DMS153 (cell line): ENCODE measurements at regions not wholly inside any gene's neighbourhood (a gene's known extent, or its start where the extent isn't known, plus 50 kb on each side); places are given as distances from the start of the nearest gene placed in this dataset.

Experiments
- DNase-seq: peaks from one replicate; lab custom pipeline; 2025; lab: John Stamatoyannopoulos, UW

DNA sequence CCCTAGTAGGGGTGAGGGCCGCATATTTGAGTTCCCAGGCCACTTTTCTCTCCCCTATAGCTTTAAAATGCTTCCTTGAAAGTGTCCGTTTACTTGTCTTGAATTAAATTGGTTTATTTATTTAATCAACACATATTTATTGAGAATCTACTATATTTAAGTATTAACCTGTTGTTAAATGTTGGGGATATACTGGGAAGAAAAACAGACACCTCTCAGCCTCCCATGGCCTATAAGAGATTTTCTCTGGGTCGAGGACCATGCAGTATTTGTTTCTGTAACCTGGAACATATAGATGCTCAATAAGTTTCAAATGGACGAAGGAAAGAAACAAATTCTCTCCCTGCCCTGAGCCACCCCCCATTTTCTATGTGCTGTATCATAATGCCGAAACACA lies 98.6 kb downstream of the INSIG2 start:
- no peak for DNase-seq

DNA sequence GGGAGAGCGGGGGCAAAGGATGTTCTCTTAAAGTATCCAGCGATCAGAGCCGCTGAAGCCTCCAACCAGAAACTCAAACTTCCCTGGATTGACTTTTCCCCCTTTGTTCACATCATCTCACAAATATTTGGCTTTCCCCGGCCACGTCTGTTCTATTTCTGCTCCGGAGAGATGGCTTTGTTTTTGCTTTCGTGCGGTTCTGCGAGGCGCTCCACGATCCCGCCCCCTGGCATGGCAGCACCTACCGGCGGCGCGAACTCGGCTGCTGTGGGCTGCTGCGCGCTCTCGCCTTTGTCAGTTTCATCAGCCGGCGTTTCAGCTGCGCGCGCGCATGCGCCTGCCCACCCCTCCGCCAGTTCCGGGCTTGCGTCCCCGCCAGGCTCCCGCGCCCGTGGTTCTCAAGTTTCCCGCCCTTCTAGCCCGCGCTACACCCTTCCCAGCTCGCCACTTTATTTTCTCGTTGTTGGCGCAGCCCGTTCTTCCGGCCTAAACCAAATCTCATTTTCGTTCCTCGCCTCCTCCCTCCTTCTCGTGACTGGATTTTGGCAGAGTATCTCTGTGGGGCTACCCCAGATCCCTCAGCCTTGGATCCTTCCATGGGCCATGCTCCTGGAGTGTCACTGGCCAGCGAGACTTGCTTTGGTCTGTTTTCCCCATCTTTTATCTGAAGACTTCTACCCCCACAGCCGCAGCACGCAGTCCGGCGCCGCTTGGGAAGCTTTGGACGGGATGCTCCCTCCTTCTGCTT lies 98.0 kb downstream of the INSIG2 start:
- DNase-seq, result peak; percentile 86

DNA sequence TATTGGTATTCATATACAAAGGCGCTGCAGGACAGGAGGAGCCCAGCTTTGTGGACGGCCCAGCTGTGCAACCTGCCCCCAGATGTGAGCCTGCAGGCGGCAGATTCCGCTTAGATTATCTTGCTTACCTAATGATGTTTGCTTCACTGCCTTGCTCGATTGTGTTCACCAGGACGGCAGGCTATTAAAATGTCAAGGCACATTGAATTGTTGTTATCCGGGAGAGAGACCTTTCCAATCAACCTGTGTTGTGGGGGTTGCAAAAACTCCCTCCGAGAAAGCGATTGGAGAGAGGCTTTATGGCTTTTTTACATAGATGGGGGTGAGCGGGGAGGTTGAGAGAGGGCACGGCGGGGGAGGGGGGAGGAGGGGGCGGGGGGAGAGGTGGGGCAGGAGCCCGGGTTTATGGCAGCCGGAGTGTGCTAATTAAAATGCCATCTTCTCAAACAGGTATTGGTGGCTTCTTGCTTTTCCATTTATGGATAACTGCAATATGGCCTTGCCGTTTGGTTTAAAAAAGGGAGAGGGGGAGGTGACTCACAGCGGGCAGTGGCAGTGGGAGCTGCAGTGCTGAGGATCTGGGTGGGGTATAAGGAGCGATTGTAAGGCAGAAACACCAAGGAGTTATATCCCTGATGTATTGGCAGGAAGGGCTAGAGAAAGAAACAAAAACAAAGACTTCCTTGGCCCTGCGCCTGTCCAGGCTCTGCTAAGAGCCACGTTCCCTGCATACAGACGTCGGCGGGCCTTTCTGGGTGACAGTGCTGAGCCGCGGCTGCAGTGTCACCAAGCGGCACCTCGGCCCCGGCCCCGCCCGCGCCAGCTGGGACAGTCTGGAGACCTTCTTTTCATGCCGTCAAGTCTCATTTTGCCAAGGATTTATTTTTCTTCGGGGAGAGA lies 97.2 kb downstream of the INSIG2 start:
- peak; percentile 92 for DNase-seq

DNA sequence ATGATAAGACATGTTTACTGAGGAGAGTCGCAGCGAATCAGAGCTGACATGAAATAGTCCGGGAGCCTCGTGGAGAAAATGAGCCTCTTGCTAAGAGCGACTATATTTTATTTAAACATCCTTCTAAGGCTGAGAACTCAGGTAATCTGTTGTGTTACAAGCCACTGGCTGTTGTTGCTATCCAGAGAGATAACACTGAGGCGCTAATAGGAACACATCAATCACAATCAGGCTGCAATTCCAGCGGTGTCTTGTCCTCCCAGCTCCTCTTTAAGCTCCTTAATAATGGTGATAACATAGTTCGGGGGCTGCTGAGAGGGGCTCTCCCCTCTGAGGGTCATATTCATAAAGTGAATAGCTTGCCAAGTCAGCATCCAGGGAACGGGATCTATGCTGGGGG lies 95.1 kb downstream of the INSIG2 start:
- no peak for DNase-seq

DNA sequence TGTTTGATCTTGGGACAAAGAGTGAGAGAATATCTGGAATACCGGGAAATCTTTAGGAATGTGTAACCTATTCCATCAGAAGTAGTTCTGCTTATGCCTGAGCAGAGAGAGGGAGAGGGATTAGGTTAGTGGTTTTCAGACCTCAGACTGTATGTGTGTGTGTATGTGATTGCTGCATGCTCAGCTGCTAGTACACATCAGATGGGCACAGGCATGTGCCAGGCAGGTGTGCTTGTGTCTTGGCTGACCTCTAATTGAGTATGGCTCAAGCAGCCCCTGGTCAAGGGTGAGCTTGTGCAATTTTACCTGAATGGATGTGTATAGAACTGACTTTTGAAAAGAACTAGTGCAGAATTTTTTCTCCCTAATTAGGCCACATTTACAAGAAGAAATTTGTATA lies 91.2 kb downstream of the INSIG2 start:
- no peak for DNase-seq

DNA sequence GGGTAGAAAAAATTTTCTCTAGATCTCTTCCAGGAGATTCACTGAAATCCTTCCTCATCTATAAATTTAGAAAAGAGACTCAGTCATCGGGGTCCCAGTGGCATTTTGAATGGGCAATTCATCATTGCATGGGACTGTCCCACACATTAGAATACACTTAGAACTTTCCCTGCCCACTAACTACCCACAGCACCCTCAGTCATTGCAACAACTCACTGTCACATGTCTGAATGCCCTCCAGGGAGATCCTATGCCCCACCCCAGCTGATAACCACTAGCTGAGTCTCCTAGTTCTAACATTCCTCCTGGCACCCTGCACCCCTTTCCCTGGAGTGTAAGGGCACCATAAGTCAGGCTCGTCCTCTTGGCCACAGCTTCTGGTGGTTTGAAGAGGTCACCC lies 89.6 kb downstream of the INSIG2 start:
- DNase-seq, result no peak

DNA sequence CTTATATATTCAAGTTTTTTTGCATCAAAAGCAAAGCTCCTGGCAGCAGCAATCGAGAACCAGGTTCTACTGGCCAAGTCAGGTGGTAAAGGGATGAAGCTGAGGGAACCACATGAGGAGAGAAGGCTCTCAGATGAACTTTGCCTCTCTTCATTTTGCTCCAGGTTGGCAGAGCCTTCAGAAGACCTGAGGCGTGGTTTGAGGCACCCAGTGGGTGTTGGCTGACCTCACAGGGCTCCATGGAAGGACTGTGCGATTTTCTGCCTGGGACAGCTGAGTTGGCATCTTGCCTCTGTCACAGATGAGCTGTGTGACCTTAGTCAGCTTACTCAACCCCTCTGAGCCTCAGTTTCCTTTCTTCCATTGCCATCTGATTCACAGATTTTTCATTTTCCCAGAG lies 89.0 kb downstream of the INSIG2 start:
- DNase-seq, result no peak

DNA sequence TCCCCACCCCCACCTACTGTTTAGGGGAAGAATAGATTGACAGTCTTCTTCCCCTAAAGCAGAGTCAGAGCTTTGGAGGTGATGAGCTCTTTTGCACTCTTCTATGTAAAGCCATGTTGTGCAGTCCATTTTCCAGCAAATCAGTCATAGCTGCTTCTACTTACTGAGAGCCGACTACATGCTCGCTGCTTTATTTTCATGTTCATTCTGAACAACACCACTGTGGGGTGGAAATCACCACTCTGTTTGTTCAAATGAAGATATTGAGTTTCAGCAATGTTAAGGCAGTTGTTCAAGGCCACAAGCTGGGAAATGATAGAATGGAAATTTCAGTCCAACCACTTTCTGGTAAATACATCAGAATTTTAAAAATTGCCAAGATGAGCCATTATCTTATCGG lies 88.3 kb downstream of the INSIG2 start:
- no peak for DNase-seq

DNA sequence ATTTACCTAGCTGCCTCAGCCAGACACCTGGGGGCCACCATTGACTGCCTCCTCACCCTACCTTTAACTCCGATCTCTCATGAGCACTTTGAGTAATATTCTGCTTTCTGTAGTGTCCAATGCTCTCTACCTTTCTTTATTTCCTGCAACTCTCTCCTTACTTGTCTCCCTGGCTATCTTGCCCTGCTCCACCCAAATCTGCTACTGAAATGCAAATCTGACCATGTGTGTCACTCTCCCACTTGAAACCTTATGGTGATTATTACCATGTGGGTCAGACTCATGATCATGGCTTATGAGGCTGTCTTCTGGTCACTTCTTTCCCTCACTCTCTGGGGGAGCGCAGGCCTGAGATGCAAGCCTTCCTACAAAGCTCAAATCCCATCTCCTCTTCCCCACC lies 83.3 kb downstream of the INSIG2 start:
- DNase-seq, result no peak

DNA sequence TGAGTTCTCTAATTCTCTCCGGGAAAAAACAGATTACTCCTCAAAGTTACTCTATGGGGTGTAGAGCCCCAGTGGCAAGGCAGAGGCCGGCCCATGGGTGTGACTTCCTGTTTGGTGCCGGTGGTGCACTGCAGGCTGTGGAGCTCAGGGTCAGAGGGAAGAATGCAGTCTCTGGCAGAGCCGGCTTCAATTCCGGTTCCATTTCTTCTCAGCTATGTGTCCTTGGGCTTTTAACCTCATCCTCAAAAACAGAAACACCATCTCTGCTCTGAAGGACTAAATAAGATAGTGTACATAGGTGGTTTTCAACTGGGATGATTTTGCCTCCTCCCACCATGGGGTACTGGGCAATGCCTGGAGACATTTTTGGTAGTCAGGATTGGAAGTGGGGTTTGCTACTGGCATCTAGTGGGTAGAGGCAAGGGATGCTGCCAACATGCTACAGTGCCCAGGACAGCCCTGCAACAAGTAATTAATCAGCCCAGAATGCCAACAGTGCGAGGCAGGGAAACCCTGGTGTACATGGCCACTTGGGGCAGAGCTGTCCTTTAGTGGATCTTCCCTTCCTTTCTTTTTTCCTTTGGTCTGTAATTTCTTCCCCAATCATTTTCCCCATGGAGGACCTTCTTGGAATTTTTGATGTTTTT lies 81.2 kb downstream of the INSIG2 start:
- no peak for DNase-seq

DNA sequence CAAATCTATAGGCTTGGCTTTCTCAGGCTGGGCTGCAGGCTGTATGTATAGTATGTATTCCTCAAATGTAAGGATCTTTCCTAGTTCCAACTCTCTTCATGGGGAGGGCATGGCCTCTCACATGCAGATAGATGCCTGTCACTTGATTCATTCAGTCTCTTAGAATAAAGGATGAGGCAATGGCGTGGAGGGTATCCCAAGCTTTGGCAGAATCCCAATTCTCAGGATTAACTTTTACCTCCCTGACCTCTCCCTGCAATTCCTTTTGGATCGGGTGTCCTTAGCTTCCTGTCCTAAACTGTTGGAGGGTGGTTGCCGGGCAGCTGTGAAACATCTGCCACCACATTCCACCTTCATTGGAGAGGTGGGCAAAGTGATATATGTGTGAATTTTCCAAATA lies 80.3 kb downstream of the INSIG2 start:
- DNase-seq, result no peak

DNA sequence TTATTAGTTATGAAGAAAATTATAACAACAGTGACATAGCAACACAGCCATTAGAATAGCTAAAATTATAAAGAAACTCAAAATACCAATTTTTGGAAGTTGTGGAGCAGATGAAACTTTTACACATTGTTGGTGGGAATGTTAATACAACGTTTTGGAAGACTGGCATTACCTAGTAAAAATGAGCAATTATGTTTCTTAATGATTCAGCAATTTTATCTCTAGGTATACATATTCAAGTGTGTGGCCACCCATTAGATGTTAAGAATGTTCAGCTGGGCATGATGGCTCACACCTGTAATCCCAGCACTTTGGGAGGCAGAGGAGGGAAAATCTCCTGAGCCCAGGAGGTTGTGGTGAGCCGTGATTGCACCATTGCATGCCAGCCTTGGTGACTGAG lies 78.8 kb downstream of the INSIG2 start:
- DNase-seq, result no peak

DNA sequence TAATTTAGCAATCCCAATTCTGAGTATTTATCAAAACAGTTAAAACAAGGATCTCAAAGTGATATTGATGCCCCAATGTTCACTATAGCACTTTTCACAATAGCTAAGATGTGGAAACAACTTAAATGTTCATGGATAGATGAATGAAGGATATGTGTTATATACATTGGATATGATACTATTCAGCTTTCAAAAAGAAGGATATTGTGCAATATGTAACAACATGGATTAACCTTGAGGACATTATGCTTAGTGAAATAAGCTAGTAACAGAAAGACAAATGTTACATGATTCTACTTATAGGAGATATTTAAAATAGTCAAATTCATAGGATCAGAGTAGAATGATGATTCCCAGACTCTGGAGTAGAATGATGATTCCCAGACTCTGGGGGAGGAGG lies 78.0 kb downstream of the INSIG2 start:
- no peak for DNase-seq

DNA sequence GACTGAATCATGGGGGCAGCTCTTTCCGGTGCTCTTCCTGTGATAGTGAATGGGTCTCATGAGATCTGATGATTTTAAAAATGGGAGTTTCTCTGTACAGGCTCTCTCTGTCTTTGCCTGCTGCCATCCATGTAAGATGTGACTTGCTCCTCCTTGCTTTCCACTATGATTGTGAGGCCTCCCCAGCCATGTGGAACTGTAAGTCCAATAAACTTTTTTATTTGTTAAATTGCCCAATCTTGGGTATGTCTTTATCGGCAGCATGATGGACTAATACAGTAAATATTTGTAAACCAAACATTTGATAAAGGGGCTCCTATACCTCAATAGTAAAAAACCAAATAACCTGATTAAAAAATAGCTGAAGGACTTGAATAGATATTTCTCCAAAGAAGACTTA lies 77.3 kb downstream of the INSIG2 start:
- DNase-seq, result no peak
